Neural progenitor cell (in vitro differentiated cells): ENCODE measurements at regions not wholly inside any gene's neighbourhood (a gene's known extent, or its start where the extent isn't known, plus 50 kb on each side); places are given as distances from the start of the nearest gene placed in this dataset.

ENCODE experiments used
- DNase-seq: peaks from one replicate; pipeline ENCODE4 v3.0.0-alpha.2; 2016; ENCODE audit warnings: low spot score
- H2AFZ ChIP-seq: fragments of 200-600 bp; sonication (generic); replicated peaks from 2 replicates; pipeline ENCODE4 v1.6.1; 2016; ENCODE audit warnings: antibody characterized with exemption
- H3F3A ChIP-seq: fragments of 200-600 bp; sonication (generic); 2 replicates; pipeline ENCODE4 v1.6.1; 2016; ENCODE audit warnings: antibody characterized with exemption, low read depth
- H3K27ac ChIP-seq: fragments of 200-600 bp; sonication (generic); 2 replicates; pipeline ENCODE4 v1.5.1; 2016; ENCODE audit warnings: mild to moderate bottlenecking
- H3K27me3 ChIP-seq: fragments of 200-600 bp; sonication (generic); 2 replicates; pipeline ENCODE4 v1.6.1; 2016; ENCODE audit warnings: mild to moderate bottlenecking, moderate library complexity
- H3K36me3 ChIP-seq: fragments of 200-600 bp; sonication (generic); 2 replicates; pipeline ENCODE4 v1.5.1; 2016
- H3K4me1 ChIP-seq: fragments of 200-600 bp; sonication (generic); 2 replicates; pipeline ENCODE4 v1.6.1; 2016; ENCODE audit warnings: mixed run types
- H3K4me2 ChIP-seq: fragments of 200-600 bp; sonication (generic); 2 replicates; pipeline ENCODE4 v1.6.1; 2016
- H3K4me3 ChIP-seq: fragments of 200-600 bp; sonication (generic); 2 replicates; pipeline ENCODE4 v1.5.1; 2016
- H3K79me2 ChIP-seq: fragments of 200-600 bp; sonication (generic); 2 replicates; pipeline ENCODE4 v1.6.1; 2016; ENCODE audit warnings: low read depth
- H3K9ac ChIP-seq: fragments of 200-600 bp; sonication (generic); 2 replicates; pipeline ENCODE4 v1.6.1; 2016
- H3K9me3 ChIP-seq: fragments of 200-600 bp; sonication (generic); 2 replicates; pipeline ENCODE4 v1.5.1; 2016; ENCODE audit warnings: low read depth
- H4K20me1 ChIP-seq: fragments of 200-600 bp; sonication (generic); 2 replicates; pipeline ENCODE4 v1.6.1; 2016; ENCODE audit warnings: low read depth
- H3K27ac Mint-ChIP-seq: 3 replicates; pipeline ENCODE4 v1.8.0; 2021; ENCODE audit warnings: mixed read lengths
- H3K27me3 Mint-ChIP-seq: 2 replicates; pipeline ENCODE4 v1.8.0; 2022; ENCODE audit warnings: low read depth, mild to moderate bottlenecking, inconsistent platforms, moderate library complexity, mixed read lengths; ENCODE audit not compliant: insufficient read depth
- H3K36me3 Mint-ChIP-seq: 3 replicates; pipeline ENCODE4 v1.8.0; 2021; ENCODE audit warnings: mixed read lengths
- H3K4me1 Mint-ChIP-seq: 3 replicates; pipeline ENCODE4 v1.8.0; 2021; ENCODE audit warnings: mixed read lengths
- H3K4me3 Mint-ChIP-seq: 3 replicates; pipeline ENCODE4 v1.8.0; 2021; ENCODE audit warnings: mild to moderate bottlenecking, moderate library complexity, mixed read lengths
- H3K9me3 Mint-ChIP-seq: 3 replicates; pipeline ENCODE4 v1.8.0; 2020; ENCODE audit warnings: mixed read lengths
- EZH2 ChIP-seq: fragments of 200-600 bp; sonication (generic); IDR thresholded peaks from 2 replicates; pipeline ENCODE4 v1.6.1; 2017; ENCODE audit warnings: antibody characterized with exemption, mild to moderate bottlenecking, moderate library complexity
- EZH2phosphoT487 ChIP-seq: fragments of 200-600 bp; sonication (generic); IDR thresholded peaks from 2 replicates; pipeline ENCODE4 v1.6.1; 2017; ENCODE audit warnings: antibody characterized with exemption
- TF ChIP-seq, protein P1 (sequence below): fragments of 200-600 bp; sonication (generic); IDR thresholded peaks from 2 replicates; pipeline ENCODE4 v1.5.1; 2017; ENCODE audit warnings: antibody characterized with exemption, mild to moderate bottlenecking

DNA sequence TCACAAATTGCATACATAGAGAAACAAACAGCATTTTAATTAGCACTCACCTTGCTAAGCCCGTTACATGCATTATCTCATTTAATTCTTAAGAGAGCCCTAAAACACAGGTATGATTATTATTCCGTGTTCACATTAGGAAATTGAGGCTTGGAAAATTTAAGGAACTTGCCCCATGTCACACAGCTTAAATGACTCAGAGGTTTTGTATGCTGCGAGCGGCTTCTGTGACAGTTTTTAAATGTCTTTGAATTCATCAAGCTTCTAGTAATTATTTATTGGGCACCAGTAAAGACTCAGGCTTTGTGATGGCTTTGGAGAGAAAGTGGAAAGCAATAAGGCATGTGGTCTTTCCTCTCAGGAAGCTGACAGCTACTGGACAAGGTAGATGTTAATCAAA, 166.7 kb upstream of the THBS1 start:
- no peaks in the 10 kb centered on the region for H3K27me3 ChIP-seq
- H3F3A ChIP-seq = no peaks in the 10 kb centered on the region
- no peak overlapping the region for H3K4me2 ChIP-seq
- no peaks in the 10 kb centered on the region for H3K4me1 ChIP-seq
- H3K9me3 Mint-ChIP-seq = peaks cover 10% of the 10 kb centered on the region
- H3K27me3 Mint-ChIP-seq = peaks cover 2% of the 10 kb centered on the region
- TF ChIP-seq, protein P1, sequence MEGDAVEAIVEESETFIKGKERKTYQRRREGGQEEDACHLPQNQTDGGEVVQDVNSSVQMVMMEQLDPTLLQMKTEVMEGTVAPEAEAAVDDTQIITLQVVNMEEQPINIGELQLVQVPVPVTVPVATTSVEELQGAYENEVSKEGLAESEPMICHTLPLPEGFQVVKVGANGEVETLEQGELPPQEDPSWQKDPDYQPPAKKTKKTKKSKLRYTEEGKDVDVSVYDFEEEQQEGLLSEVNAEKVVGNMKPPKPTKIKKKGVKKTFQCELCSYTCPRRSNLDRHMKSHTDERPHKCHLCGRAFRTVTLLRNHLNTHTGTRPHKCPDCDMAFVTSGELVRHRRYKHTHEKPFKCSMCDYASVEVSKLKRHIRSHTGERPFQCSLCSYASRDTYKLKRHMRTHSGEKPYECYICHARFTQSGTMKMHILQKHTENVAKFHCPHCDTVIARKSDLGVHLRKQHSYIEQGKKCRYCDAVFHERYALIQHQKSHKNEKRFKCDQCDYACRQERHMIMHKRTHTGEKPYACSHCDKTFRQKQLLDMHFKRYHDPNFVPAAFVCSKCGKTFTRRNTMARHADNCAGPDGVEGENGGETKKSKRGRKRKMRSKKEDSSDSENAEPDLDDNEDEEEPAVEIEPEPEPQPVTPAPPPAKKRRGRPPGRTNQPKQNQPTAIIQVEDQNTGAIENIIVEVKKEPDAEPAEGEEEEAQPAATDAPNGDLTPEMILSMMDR = no peak
- no peak for TF ChIP-seq EZH2phosphoT487
- TF ChIP-seq EZH2 = no peak
- H4K20me1 ChIP-seq = no peaks in the 10 kb centered on the region
- no peaks in the 10 kb centered on the region for H3K79me2 ChIP-seq
- H3K4me1 Mint-ChIP-seq = no peaks in the 10 kb centered on the region
- H3K36me3 Mint-ChIP-seq = no peaks in the 10 kb centered on the region
- no peaks in the 10 kb centered on the region for H3K9me3 ChIP-seq
- H3K4me3 Mint-ChIP-seq = no peak overlapping the region
- no peak overlapping the region for H3K27ac Mint-ChIP-seq
- no peak for DNase-seq
- no peak overlapping the region for H2AFZ ChIP-seq
- H3K4me3 ChIP-seq = no peak overlapping the region
- H3K27ac ChIP-seq = no peak overlapping the region
- no peaks in the 10 kb centered on the region for H3K36me3 ChIP-seq
- no peak overlapping the region for H3K9ac ChIP-seq

DNA sequence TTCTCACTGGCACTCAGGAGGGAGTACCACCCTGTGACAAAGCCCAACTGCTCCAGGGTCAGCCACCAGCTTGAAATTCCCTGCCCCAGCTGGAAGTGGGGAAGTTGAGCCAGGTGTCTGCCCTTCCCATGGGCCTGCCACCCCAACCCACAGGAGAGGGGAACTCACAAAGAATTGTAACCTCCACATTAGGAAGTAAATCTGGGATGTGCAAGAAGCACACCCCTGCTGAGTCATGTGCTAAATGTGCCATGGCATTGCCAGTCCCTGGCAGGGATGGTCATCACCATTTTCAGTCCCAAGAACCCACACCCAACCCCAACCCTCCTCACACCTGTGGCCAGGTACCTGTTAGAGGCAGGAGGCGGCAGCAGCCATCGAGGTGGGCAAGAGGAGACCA, 165.2 kb upstream of the THBS1 start:
- H3K27ac Mint-ChIP-seq = no peak overlapping the region
- H3K4me1 Mint-ChIP-seq = peaks cover 9% of the 10 kb centered on the region
- H3K9me3 Mint-ChIP-seq = peaks cover 15% of the 10 kb centered on the region
- Histone ChIP-seq H3K4me3 (no peak overlapping the region), H3K27me3 (no peaks in the 10 kb centered on the region), H3K4me1 (no peaks in the 10 kb centered on the region), H2AFZ (no peak overlapping the region), H3K9me3 (no peaks in the 10 kb centered on the region), H3K9ac (no peak overlapping the region), H3K4me2 (no peak overlapping the region), H3F3A (no peaks in the 10 kb centered on the region), H3K27ac (no peak overlapping the region), H3K36me3 (no peaks in the 10 kb centered on the region), H4K20me1 (no peaks in the 10 kb centered on the region), H3K79me2 (no peaks in the 10 kb centered on the region)
- peaks cover 2% of the 10 kb centered on the region for H3K27me3 Mint-ChIP-seq
- no peak for DNase-seq
- TF ChIP-seq, protein P1 = no peak
- TF ChIP-seq EZH2phosphoT487 (no peak), EZH2 (no peak)
- H3K36me3 Mint-ChIP-seq = no peaks in the 10 kb centered on the region
- no peak overlapping the region for H3K4me3 Mint-ChIP-seq

DNA sequence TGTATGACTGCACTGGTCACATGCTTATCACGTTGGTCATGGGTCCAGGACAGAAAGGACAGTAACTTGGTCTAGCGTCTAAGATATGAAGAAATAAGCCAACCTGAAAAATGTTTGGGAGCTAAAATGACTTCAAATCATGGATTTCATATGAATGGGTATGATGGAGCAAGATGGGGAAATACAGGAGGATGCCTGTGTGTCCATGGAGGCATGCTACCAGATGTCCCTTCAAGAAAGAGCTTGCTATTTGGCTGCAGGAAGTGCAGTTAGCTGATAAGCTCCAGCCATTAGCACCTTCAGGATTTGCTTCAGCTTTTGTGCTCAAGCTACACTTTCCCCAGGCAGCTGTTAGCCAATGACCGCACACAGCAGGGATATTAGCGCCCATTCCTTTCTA, 164.6 kb upstream of the THBS1 start:
- no peak for DNase-seq
- H3K27me3 ChIP-seq = no peaks in the 10 kb centered on the region
- Mint-ChIP-seq H3K9me3 (peaks cover 15% of the 10 kb centered on the region), H3K36me3 (no peaks in the 10 kb centered on the region), H3K27me3 (peaks cover 2% of the 10 kb centered on the region), H3K27ac (no peak overlapping the region), H3K4me1 (peaks cover 9% of the 10 kb centered on the region), H3K4me3 (no peak overlapping the region)
- TF ChIP-seq EZH2phosphoT487 (no peak), EZH2 (no peak)
- TF ChIP-seq, protein P1 = no peak
- H3K9me3 ChIP-seq = no peaks in the 10 kb centered on the region
- no peak overlapping the region for H3K9ac ChIP-seq
- H3K27ac ChIP-seq = no peak overlapping the region
- no peak overlapping the region for H2AFZ ChIP-seq
- H3K79me2 ChIP-seq = no peaks in the 10 kb centered on the region
- no peak overlapping the region for H3K4me2 ChIP-seq
- no peaks in the 10 kb centered on the region for H3K4me1 ChIP-seq
- no peaks in the 10 kb centered on the region for H4K20me1 ChIP-seq
- H3K36me3 ChIP-seq = no peaks in the 10 kb centered on the region
- H3F3A ChIP-seq = no peaks in the 10 kb centered on the region
- H3K4me3 ChIP-seq = no peak overlapping the region
